Activated T-helper 1 cell treated with anti-CD3 and anti-CD28 coated beads, Interleukin-12 subunit alpha, Interleukin-12 subunit beta, Interleukin-2, Interleukin-4 antibody, amounts not matched to agents 30 ng/mL and 10 ng/mL and 1 ng/mL, durations not matched to agents 14 hours and 24 hours and 36 hours (primary cell): ENCODE measurements at regions not wholly inside any gene's neighbourhood (a gene's known extent, or its start where the extent isn't known, plus 50 kb on each side); places are given as distances from the start of the nearest gene placed in this dataset.

Experiments
- DNase-seq: peaks from one replicate; pipeline ENCODE4 v3.0.0; 2021; ENCODE audit warnings: low spot score
- H3K27ac Mint-ChIP-seq: one replicate; pipeline ENCODE4 v1.8.0; 2021; ENCODE audit warnings: mild to moderate bottlenecking, mixed read lengths
- H3K27me3 Mint-ChIP-seq: one replicate; pipeline ENCODE4 v1.8.0; 2022; ENCODE audit warnings: mild to moderate bottlenecking, moderate library complexity, mixed read lengths; ENCODE audit not compliant: insufficient read depth
- H3K36me3 Mint-ChIP-seq: one replicate; pipeline ENCODE4 v1.8.0; 2021; ENCODE audit warnings: low read depth, mixed read lengths
- H3K4me1 Mint-ChIP-seq: one replicate; pipeline ENCODE4 v1.8.0; 2021; ENCODE audit warnings: low read depth, mixed read lengths
- H3K4me3 Mint-ChIP-seq: one replicate; pipeline ENCODE4 v1.8.0; 2021; ENCODE audit warnings: mild to moderate bottlenecking, moderate library complexity, mixed read lengths
- H3K9me3 Mint-ChIP-seq: one replicate; pipeline ENCODE4 v1.8.0; 2021; ENCODE audit warnings: mixed read lengths
- intact Hi-C: fragments of 100-400 bp; cut with micrococcal nuclease; formaldehyde crosslinking; loops from one replicate; pipeline ENCODE4 v1.15.1; 2024

DNA sequence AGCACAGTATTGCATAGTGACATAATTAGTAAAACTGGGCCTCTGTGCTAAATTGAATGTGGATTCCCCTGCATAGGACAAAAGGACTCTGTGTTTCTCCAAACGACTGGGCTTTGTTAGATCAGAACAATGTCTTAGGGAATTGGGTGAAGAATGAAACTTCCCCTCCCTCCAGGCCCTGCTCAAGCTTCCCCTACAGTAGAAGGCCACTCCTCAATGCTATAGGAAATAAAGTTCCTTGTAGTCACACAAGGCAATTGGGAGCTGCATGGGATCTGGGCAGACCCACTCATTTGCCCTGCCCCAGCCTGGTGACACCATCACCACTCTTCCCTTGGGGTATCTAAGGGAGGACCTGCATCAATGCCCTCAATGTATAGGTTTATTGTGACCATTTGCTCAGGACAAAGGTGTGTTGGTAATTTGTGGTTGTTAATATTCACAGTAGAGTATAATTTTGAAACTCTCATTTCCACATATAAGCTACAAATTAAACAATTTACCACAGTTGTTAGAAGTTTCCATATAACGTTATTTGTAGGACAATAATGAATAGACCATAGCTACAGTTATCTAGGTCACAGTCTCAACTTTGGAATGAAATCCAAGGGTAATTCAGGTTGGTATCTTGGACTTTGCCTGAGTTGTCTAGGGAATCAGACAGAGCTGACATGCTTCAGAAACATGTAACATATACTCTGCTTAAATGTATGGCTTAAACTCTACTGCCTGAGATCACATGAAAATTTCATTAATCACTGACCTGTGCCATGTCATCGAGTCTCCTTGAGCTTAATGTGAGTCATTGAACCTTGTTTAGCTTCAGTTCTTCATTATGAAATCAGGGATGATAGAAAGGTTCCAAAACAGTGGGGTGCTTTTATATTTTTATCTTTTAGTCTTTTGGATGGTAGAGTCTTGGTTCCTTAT is 64.8 kb upstream of the DARS1 start:
- H3K27ac Mint-ChIP-seq: peak overlapping the region; percentile 81
- no peaks in the 10 kb centered on the region for H3K27me3 Mint-ChIP-seq
- H3K36me3 Mint-ChIP-seq: peaks cover 12% of the 10 kb centered on the region
- peaks cover 90% of the 10 kb centered on the region for H3K4me1 Mint-ChIP-seq
- no peak overlapping the region for H3K4me3 Mint-ChIP-seq
- intact Hi-C loops: loop anchor here (1.0 kb wide), 1 partner anchor 7 kb away; no protein-coding TSS in a partner anchor
- DNase-seq: no peak
- H3K9me3 Mint-ChIP-seq: peaks cover 15% of the 10 kb centered on the region

DNA sequence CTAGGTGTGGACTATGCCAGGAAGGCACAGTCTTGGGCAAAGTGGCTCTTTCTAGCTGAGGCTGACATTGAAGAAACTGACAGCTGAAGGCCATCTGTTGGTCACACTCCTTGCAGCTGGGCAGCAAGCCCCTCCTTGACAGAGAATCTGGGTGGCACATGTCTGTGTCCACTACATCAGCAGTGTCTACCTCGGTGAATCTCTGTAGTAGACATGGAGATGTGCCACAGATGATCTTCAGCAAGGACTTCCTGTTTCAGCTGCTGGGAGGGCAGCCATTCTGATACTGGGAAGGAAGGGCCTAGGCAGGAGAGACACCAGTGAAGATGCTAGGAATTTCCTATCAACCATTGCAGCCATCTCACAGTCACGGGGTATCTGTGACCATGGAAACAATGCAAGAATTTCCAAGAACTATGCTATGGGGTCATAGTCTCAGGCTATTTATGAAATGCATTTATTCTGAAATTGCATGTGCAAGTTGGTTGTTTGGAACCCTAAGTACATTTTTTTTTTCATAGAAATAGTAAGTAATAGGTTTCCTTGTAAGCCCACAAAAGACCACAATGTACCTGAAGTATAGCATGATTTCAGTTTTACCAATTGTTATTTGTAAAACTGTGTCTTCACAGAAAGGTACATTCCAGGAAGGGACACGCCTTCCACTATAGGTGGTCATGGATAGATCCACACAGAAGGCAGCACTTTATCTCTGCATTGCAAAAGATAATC is 63.8 kb upstream of the DARS1 start:
- H3K4me1 Mint-ChIP-seq: peaks cover 90% of the 10 kb centered on the region
- peaks cover 9% of the 10 kb centered on the region for H3K36me3 Mint-ChIP-seq
- no peaks in the 10 kb centered on the region for H3K27me3 Mint-ChIP-seq
- no peak for DNase-seq
- peak overlapping the region; percentile 45 for H3K4me3 Mint-ChIP-seq
- H3K9me3 Mint-ChIP-seq: peaks cover 15% of the 10 kb centered on the region
- intact Hi-C loops: loop anchor here (1.0 kb wide), 1 partner anchor 8 kb away; no protein-coding TSS in a partner anchor
- H3K27ac Mint-ChIP-seq: peak overlapping the region; percentile 81

DNA sequence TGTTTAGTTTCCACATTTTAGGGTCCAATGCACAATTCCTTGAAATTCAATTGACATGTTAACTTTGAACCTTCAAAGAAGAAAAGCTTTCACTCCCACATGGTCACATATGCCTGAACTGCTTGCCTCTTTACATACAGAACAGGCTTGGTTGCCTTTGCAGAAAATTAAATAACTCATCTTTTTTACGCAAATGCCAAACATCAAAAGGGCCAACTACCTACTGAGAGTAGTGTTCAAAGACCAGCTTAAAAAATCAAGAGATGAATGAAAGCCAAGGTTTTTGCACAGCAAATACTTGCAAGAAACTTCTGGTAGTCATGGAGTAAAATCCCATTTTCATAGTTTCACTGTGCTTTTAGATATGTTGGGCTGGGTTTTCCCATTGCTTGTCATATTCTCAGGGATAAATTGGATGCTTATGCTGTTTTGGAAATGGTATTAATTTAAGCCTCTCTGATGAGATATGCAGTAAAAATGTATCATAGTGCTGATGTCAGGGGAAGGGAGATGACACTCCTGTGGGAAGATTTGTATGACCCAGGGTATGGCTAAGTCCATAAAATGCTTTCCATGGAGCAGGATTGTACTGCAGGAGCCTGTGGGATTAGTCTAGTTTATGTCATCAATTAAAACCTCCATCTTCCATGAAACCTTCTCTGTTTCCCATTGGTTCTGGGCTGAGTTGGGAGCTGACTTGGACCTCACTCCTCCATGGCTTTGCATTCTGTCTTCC is 60.6 kb upstream of the DARS1 start:
- intact Hi-C loops: loop anchor here (2.0 kb wide), 1 partner anchor 23 kb away; no protein-coding TSS in a partner anchor
- no peaks in the 10 kb centered on the region for H3K27me3 Mint-ChIP-seq
- H3K9me3 Mint-ChIP-seq: peaks cover 14% of the 10 kb centered on the region
- peaks cover 8% of the 10 kb centered on the region for H3K36me3 Mint-ChIP-seq
- H3K27ac Mint-ChIP-seq: peak overlapping the region; percentile 32
- H3K4me1 Mint-ChIP-seq: peaks cover 65% of the 10 kb centered on the region
- DNase-seq: no peak
- no peak overlapping the region for H3K4me3 Mint-ChIP-seq

DNA sequence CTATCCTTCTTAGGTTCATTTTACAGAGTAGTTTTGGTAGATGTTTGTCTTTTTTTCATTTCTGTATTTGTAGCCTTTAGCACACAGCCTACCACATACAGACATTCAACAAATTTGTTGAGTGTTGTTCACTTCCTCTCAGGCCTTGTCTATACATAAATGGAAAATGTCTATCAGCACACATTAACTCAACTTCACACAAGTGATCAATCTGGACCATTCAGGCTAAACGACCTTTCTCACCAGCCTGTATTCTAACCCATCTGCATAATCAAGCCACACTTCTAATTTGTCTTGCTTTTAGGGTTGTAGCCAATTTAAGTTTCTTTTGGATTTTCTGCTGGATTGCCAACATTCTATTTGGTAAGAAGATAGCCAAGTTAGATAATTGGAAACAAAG is 59.9 kb upstream of the DARS1 start:
- H3K4me3 Mint-ChIP-seq: no peak overlapping the region
- no peak overlapping the region for H3K27ac Mint-ChIP-seq
- H3K4me1 Mint-ChIP-seq: peaks cover 59% of the 10 kb centered on the region
- intact Hi-C loops: loop anchor here (2.0 kb wide), 1 partner anchor 23 kb away; no protein-coding TSS in a partner anchor
- H3K9me3 Mint-ChIP-seq: peaks cover 11% of the 10 kb centered on the region
- peaks cover 6% of the 10 kb centered on the region for H3K36me3 Mint-ChIP-seq
- H3K27me3 Mint-ChIP-seq: no peaks in the 10 kb centered on the region
- DNase-seq: no peak
